IPS DF 4.7 (cell line): ENCODE measurements at regions not wholly inside any gene's neighbourhood (a gene's known extent, or its start where the extent isn't known, plus 50 kb on each side); places are given as distances from the start of the nearest gene placed in this dataset.

Experiments
- DNase-seq: peaks from one replicate; pipeline ENCODE4 v3.0.0-alpha.2; 2013; ENCODE audit warnings: low spot score; ENCODE audit errors: extremely low read depth

DNA sequence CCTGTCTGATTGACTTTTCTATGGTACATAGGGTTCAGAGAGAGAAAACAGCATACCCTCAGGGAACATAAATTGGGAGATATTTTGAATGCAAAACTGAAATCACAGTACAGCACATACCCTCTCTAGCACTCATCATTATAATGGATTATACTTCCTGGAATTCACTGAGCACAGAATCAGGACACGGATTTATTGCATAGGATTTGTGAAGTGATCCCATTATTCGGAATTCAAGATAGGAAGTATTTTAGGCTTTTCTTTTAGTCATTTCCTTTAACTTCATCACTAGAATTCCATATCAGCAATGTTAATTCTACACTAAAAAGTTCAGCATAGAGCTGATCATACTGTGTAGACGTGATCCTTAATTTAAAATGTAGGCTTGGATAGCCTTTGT is 407.0 kb downstream of the PID1 start:
- DNase-seq: no peak

GRCh38 chr2:228860601-228861285 is 410.3 kb downstream of the PID1 start:
- DNase-seq: no peak

GRCh38 chr2:228853151-228853550 is 417.9 kb downstream of the PID1 start:
- DNase-seq: no peak

DNA sequence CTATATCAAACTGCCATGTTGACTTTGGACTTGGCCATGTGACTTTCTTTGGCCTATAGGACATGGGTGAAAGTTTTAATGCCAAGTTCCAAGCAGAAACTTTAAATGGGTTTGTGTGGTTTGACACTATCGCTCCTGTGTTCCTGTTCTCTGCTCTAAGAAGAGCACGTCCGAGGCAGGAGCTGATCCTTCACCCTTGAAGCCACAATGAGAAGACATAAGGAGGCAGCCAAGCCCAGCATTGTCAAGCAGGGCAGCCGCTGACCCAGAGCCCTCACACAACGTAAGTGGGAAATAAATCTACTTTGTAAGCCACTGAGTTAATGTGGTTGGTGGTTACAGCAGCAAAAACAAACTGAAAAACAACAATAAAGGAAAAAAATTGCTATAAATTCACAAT is 422.4 kb downstream of the PID1 start:
- no peak for DNase-seq

- DNase-seq: no peak
These were observed 423.4 kb downstream of the PID1 start for GRCh38 chr2:228847684-228848083.

DNA sequence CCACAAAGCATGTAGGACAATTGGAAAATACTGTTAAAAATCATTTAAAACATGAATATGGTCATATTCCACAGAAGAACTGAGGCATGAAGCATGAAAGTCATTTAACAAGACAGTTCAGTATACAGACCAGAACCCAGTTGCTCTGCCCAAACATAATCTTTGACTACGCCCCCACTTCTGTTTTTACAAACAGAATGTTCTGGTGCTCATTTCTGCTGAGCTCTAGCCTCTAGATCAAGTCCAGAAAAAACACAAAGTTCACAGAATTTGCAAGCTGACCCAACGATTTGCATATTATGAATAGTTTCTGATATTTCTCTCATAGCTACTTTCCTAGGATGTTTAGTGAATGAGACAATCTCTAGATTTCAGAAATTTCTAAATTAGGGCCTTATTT is 424.9 kb downstream of the PID1 start:
- no peak for DNase-seq

GRCh38 chr2:228845162-228845925 is 425.7 kb downstream of the PID1 start:
- DNase-seq: no peak

DNA sequence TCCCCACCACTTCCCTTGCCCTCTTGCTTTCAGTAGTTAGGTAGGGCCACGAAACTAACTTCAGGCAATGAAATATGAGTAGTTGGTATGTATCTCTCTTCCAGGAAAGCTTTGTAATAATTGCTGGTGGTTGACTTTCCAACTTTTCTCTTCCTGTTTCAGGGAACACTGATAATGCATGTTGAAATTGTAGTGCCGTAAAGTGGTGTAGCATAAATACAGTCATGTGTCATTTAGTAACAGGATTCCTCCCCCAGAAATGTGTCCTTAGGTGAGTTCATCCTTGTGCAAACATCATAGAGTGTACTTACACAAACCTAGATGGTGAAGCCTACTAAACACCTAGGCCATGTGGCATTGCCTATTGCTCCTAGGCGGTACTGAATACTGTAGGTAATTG is 429.2 kb downstream of the PID1 start:
- DNase-seq: no peak

GRCh38 chr2:228841475-228841874 is 429.6 kb downstream of the PID1 start:
- no peak for DNase-seq

DNA sequence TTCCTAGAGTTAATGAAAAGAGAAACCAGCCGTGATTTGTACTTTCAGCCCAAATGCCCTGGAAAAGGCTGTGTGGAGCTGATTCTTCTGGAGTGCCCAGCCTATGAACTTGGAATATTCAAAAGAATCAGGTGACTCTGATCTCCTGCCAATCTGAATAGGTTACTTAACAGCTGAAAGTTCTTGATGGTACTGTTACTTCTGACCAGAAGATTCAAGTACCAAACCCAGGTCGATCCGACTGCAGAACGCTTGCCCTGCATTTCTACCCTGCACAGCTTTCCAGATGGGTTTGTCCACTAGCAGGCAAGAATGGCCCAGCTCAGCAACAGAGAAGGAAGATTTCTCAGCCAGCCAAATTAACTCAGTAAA is 430.4 kb downstream of the PID1 start:
- no peak for DNase-seq

GRCh38 chr2:228840113-228840742 is 430.9 kb downstream of the PID1 start:
- no peak for DNase-seq

GRCh38 chr2:228839421-228839876 is 431.6 kb downstream of the PID1 start:
- no peak for DNase-seq

DNA sequence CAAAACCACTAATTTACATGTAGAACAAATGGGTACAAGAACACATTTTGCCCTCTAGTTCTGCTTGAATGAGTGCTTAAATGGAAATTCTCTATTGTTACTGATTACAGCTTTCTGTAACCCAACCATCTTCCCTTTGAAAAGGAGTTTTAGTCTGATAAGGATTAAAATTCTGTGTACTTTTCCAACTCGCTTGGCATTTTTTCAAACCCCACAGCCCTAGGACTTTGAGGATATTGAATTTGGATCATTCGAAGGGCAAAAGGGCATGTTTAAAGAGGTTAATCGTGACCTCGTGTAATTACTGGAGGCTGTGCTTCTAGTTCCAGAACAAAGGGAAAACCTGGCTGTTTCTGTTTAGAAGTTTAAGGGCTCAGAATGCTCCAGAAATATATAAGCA is 432.3 kb downstream of the PID1 start:
- DNase-seq: no peak

GRCh38 chr2:228828397-228828796 is 442.7 kb downstream of the PID1 start:
- DNase-seq: no peak

- no peak for DNase-seq
These were observed 443.9 kb downstream of the PID1 start for GRCh38 chr2:228827056-228827700.

GRCh38 chr2:228819701-228820100 is 451.4 kb downstream of the PID1 start:
- DNase-seq: no peak

GRCh38 chr2:228802181-228803071 is 468.7 kb downstream of the PID1 start:
- no peak for DNase-seq

DNA sequence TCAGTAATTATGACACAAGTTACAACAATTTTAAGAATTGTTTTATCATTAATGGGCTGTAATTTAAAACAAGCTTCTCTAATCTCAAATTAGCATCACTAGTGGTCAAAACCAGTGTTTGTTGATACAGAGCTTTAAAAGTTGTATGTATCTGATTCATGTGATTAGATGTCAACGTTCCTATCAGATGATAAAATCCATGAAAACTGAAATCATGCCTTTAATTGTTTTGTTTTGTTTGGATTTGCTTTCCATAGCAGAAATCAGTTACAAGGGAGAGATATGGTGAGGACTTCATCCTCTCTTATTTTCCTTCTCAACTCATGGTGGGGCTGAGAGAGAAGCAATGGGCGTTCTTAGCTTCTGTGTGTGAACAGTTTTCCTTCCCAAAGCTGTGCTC is 469.6 kb downstream of the PID1 start:
- no peak for DNase-seq

DNA sequence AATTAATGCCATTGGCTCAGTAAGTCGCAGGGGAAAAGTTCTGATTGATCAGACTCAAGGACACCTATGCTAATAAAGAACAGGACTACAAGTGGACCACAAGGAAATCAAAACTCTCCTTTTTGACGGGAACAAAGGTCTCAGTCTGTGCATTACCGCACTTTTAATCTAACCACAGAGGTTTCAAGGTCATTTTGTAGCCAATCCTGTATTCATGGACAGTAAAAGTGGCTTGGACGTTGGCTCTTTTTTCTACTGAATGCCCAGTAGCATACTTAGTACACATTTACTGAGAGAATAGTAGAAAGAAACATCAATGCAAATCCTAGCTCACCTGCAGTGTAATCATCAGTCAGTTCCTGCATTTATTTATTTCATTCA is 471.9 kb downstream of the PID1 start:
- no peak for DNase-seq

DNA sequence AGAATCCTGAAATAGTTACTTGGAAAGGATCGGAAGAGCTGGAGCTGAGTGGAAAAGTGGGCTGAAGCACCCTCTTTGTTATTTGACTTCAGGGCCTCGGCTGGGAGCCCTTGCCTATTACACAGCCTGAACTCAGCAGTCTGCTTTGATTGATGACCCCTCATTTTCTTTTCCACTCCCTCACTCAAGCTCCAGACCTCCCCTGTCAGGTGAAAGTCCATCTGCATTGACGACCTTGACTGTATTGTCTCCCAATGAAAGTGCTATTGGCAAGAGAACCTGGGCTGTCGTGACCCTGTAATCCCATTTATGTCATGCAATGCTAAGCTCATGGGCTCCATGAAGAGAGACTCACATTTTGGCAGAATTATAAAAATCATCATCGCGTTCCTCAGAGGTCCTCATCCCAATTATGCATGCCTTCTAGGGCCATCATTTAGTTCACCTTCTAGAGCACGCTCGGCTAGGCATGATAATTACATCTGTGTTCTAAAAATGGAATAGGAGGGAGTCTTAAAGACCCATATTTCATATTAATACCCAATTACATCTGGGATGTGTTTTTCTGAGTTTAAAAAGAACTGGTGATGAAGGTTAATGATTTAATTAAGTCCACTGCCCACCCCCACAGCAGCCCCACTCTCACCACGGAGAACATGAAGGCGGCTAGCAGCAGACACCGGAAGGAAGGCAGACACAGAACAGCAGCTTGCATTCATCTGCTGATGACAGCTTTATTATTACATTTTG is 472.5 kb downstream of the PID1 start:
- no peak for DNase-seq
